ENCODE measurements at regions not wholly inside any gene's neighbourhood (a gene's known extent, or its start where the extent isn't known, plus 50 kb on each side); places are given as distances from the start of the nearest gene placed in this dataset.

DNA sequence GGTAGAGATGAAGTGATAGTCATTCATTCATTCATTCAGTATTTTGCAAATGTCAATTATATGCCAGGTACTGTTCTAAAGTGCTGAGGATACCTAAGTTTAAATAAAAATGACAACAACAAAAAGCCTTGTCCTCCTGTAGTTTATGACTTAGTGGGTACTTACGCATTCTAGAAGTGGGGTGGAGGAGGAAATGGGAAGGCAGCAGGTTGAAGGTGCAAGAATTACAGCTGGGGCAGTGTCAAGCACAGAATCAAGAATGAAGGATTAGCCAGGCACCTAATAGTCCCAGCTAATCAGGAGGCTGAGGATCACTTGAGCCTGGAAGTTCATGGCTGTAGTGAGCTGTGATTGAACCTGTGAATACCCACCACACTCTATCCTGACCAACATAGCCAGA lies 90.7 kb upstream of the STARD13 start:
- H3K9me3 ChIP-seq (ENCODE audit: control insufficient read depth, low read length) = no peaks in the 10 kb centered on the region
- H3K4me1 ChIP-seq (ENCODE audit: control insufficient read depth, insufficient read depth, low read length) = no peaks in the 10 kb centered on the region
- no peaks in the 10 kb centered on the region for H3K27me3 ChIP-seq (ENCODE audit: control insufficient read depth, insufficient read depth, low read length)
- no peak overlapping the region for H3K4me3 ChIP-seq (ENCODE audit: low read length)
- no peak overlapping the region for H3K9ac ChIP-seq (ENCODE audit: low read length)
- H3K36me3 ChIP-seq (ENCODE audit: control insufficient read depth, insufficient read depth, low read length) = no peaks in the 10 kb centered on the region

DNA sequence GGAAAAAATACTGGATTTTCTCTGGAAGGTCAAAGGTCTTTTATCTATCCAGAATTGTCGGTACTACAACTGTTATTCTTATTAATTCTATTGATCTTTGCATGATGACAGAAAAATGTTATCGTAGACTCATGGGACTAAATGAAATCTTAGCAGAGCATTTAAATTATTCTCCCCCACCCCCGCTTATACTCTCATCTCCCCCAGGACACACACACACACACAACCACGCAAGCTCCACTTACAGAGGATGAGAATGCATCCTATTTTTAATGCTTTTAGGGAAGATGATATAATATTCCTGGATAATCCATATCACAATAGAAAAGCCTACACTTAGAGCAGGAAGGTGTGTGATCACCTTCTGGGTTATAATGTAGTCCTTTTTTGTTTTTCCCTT lies 91.9 kb upstream of the STARD13 start:
- Histone ChIP-seq H3K4me1 (ENCODE audit: control insufficient read depth, insufficient read depth, low read length) (no peaks in the 10 kb centered on the region), H3K27me3 (ENCODE audit: control insufficient read depth, insufficient read depth, low read length) (no peaks in the 10 kb centered on the region), H3K9ac (ENCODE audit: low read length) (no peak overlapping the region), H3K9me3 (ENCODE audit: control insufficient read depth, low read length) (no peaks in the 10 kb centered on the region), H3K4me3 (ENCODE audit: low read length) (no peak overlapping the region), H3K36me3 (ENCODE audit: control insufficient read depth, insufficient read depth, low read length) (no peaks in the 10 kb centered on the region)

- H3K27me3 ChIP-seq (ENCODE audit: control insufficient read depth, insufficient read depth, low read length) = no peaks in the 10 kb centered on the region
- no peaks in the 10 kb centered on the region for H3K4me1 ChIP-seq (ENCODE audit: control insufficient read depth, insufficient read depth, low read length)
- H3K9ac ChIP-seq (ENCODE audit: low read length) = no peak overlapping the region
- no peaks in the 10 kb centered on the region for H3K36me3 ChIP-seq (ENCODE audit: control insufficient read depth, insufficient read depth, low read length)
- no peak overlapping the region for H3K4me3 ChIP-seq (ENCODE audit: low read length)
- H3K9me3 ChIP-seq (ENCODE audit: control insufficient read depth, low read length) = no peaks in the 10 kb centered on the region
Measured at GRCh38 chr13:33377825-33378224, 92.3 kb upstream of the STARD13 start.

DNA sequence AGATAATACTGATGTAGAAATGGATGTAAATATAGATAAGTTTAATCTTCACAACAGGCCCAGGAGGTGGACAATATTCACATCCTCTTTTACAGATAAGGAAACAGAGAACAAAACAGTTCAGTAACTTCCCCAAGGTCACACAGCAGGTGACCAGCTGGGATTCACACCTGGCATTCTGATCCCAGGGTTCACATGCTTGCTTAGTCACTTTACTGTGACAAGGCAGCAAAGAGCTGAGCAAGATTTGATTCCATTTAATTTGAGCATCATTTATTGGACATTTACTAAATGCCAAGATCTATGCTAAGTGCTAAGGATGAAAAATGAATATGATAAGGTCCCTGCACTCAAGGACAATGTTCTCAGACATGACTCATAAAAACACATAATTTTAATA lies 94.1 kb upstream of the STARD13 start:
- no peaks in the 10 kb centered on the region for H3K36me3 ChIP-seq (ENCODE audit: control insufficient read depth, insufficient read depth, low read length)
- peaks cover 10% of the 10 kb centered on the region for H3K4me1 ChIP-seq (ENCODE audit: control insufficient read depth, insufficient read depth, low read length)
- no peaks in the 10 kb centered on the region for H3K27me3 ChIP-seq (ENCODE audit: control insufficient read depth, insufficient read depth, low read length)
- no peak overlapping the region for H3K4me3 ChIP-seq (ENCODE audit: low read length)
- H3K9me3 ChIP-seq (ENCODE audit: control insufficient read depth, low read length) = no peaks in the 10 kb centered on the region
- no peak overlapping the region for H3K9ac ChIP-seq (ENCODE audit: low read length)

- no peaks in the 10 kb centered on the region for H3K27me3 ChIP-seq (ENCODE audit: control insufficient read depth, insufficient read depth, low read length)
- no peaks in the 10 kb centered on the region for H3K9me3 ChIP-seq (ENCODE audit: control insufficient read depth, low read length)
- H3K36me3 ChIP-seq (ENCODE audit: control insufficient read depth, insufficient read depth, low read length) = no peaks in the 10 kb centered on the region
- H3K4me3 ChIP-seq (ENCODE audit: low read length) = no peak overlapping the region
- peaks cover 11% of the 10 kb centered on the region for H3K4me1 ChIP-seq (ENCODE audit: control insufficient read depth, insufficient read depth, low read length)
- H3K9ac ChIP-seq (ENCODE audit: low read length) = no peak overlapping the region
Measured at GRCh38 chr13:33380487-33381079, 95.0 kb upstream of the STARD13 start.

- Histone ChIP-seq H3K27me3 (ENCODE audit: control insufficient read depth, insufficient read depth, low read length) (no peaks in the 10 kb centered on the region), H3K9me3 (ENCODE audit: control insufficient read depth, low read length) (no peaks in the 10 kb centered on the region), H3K4me3 (ENCODE audit: low read length) (no peak overlapping the region), H3K36me3 (ENCODE audit: control insufficient read depth, insufficient read depth, low read length) (no peaks in the 10 kb centered on the region), H3K4me1 (ENCODE audit: control insufficient read depth, insufficient read depth, low read length) (peaks cover 11% of the 10 kb centered on the region), H3K9ac (ENCODE audit: low read length) (no peak overlapping the region)
Measured at GRCh38 chr13:33381180-33381579, 95.6 kb upstream of the STARD13 start.

GRCh38 chr13:33381906-33382305 lies 96.4 kb upstream of the STARD13 start:
- H3K36me3 ChIP-seq (ENCODE audit: control insufficient read depth, insufficient read depth, low read length) = no peaks in the 10 kb centered on the region

GRCh38 chr13:33383724-33384577 lies 98.4 kb upstream of the STARD13 start:
- peaks cover 22% of the 10 kb centered on the region for H3K4me1 ChIP-seq (ENCODE audit: control insufficient read depth, insufficient read depth, low read length)

More at GRCh38 chr13:33381906-33382305, 96.4 kb upstream of the STARD13 start:
- Histone ChIP-seq H3K4me3 (ENCODE audit: low read length) (no peak overlapping the region), H3K4me1 (ENCODE audit: control insufficient read depth, insufficient read depth, low read length) (peaks cover 11% of the 10 kb centered on the region), H3K9me3 (ENCODE audit: control insufficient read depth, low read length) (no peaks in the 10 kb centered on the region), H3K9ac (ENCODE audit: low read length) (no peak overlapping the region), H3K27me3 (ENCODE audit: control insufficient read depth, insufficient read depth, low read length) (no peaks in the 10 kb centered on the region)

DNA sequence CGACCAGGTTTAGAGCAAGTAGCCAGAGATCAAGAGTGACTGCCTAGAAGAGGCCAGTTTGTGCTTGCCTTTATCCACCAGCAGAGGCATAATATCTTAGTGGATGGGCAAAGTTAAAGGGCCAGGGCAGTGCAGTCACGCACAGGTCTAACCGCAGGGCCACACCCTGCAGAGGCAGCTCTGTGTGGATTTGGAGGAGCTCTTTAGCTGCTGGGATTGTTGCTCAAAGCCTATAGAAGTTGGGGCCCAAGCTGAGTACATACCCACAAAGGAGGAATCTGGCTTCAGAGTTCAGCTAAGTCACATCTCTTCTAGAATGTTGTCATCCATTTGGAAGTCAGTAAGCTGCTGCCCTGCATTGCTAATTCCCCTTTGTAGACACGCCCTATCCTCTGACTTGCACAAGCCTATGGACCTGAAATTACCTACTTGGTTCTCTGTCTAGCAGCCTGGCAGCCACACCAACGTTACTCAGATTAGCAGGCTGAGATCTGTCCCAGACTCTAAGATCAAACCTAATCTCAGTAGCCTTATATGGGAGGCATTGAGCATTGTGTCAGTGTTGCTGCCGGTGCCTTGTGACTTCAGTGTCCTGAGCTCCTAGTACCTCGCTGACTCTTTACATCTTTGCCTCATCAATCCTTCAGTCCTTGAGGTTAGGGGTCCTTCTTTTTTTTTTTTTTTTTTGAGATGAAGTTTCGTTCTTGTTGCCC lies 102.9 kb upstream of the STARD13 start:
- Histone ChIP-seq H3K4me3 (ENCODE audit: low read length) (no peak overlapping the region), H3K36me3 (ENCODE audit: control insufficient read depth, insufficient read depth, low read length) (no peaks in the 10 kb centered on the region), H3K9me3 (ENCODE audit: control insufficient read depth, low read length) (no peaks in the 10 kb centered on the region), H3K27me3 (ENCODE audit: control insufficient read depth, insufficient read depth, low read length) (no peaks in the 10 kb centered on the region), H3K4me1 (ENCODE audit: control insufficient read depth, insufficient read depth, low read length) (peaks cover 22% of the 10 kb centered on the region), H3K9ac (ENCODE audit: low read length) (no peak overlapping the region)

More at GRCh38 chr13:33383724-33384577, 98.4 kb upstream of the STARD13 start:
- H3K9me3 ChIP-seq (ENCODE audit: control insufficient read depth, low read length) = no peaks in the 10 kb centered on the region
- no peaks in the 10 kb centered on the region for H3K36me3 ChIP-seq (ENCODE audit: control insufficient read depth, insufficient read depth, low read length)
- no peak overlapping the region for H3K4me3 ChIP-seq (ENCODE audit: low read length)
- H3K27me3 ChIP-seq (ENCODE audit: control insufficient read depth, insufficient read depth, low read length) = no peaks in the 10 kb centered on the region
- H3K9ac ChIP-seq (ENCODE audit: low read length) = no peak overlapping the region

DNA sequence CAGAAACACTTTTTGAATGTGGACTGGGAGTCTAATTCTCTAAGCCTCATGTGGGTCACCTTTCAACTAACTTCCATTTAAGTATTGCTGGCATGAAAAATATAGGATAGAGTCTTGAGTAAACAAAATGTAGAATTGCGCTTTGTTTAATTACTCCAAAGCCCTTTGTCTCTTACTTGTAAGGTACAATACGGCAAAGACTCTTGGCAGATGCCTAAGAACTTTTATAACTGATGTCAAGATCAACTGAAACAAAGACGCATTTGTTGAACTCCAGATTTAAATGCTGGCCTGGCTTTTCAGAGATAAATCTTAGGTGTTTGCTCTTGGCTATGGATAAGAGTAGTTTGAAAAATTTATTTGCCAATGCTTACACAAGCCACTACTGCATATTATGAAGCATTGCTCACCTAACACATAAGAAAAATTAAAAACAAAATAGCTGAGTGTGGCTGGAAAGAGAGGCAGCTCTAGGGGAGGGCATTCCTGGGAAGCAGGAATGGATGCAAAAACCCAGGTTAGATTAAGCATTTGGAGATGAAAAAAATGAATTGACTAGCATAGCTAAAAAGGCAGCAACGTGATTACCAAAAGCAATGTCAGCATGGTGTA lies 107.3 kb upstream of the STARD13 start:
- H3K9ac ChIP-seq (ENCODE audit: low read length) = no peak overlapping the region
- H3K4me1 ChIP-seq (ENCODE audit: control insufficient read depth, insufficient read depth, low read length) = peaks cover 8% of the 10 kb centered on the region
- H3K27me3 ChIP-seq (ENCODE audit: control insufficient read depth, insufficient read depth, low read length) = no peaks in the 10 kb centered on the region
- H3K4me3 ChIP-seq (ENCODE audit: low read length) = no peak overlapping the region
- no peaks in the 10 kb centered on the region for H3K36me3 ChIP-seq (ENCODE audit: control insufficient read depth, insufficient read depth, low read length)
- H3K9me3 ChIP-seq (ENCODE audit: control insufficient read depth, low read length) = no peaks in the 10 kb centered on the region

- H3K4me1 ChIP-seq (ENCODE audit: control insufficient read depth, insufficient read depth, low read length) = no peaks in the 10 kb centered on the region
- no peak overlapping the region for H3K4me3 ChIP-seq (ENCODE audit: low read length)
- no peaks in the 10 kb centered on the region for H3K27me3 ChIP-seq (ENCODE audit: control insufficient read depth, insufficient read depth, low read length)
- no peaks in the 10 kb centered on the region for H3K36me3 ChIP-seq (ENCODE audit: control insufficient read depth, insufficient read depth, low read length)
- H3K9ac ChIP-seq (ENCODE audit: low read length) = no peak overlapping the region
- H3K9me3 ChIP-seq (ENCODE audit: control insufficient read depth, low read length) = no peaks in the 10 kb centered on the region
Measured at GRCh38 chr13:33394294-33394932, 108.9 kb upstream of the STARD13 start.

Measured in mucosa of stomach (tissue), 1 donor.